SK-N-SH (cell line): ENCODE measurements at regions not wholly inside any gene's neighbourhood (a gene's known extent, or its start where the extent isn't known, plus 50 kb on each side); places are given as distances from the start of the nearest gene placed in this dataset.

Experiments used
- CTCF ChIA-PET: fragments of 300-600, 350-600 bp; formaldehyde crosslinking; extraction: SDS; loops from one replicate; lab custom pipeline; 2021; lab: Yijun Ruan, JAX
- POLR2A ChIA-PET: fragments of 350-600 bp; sonication (Branson Sonifier 250); formaldehyde crosslinking; extraction: SDS; loops from one replicate; lab custom pipeline; 2020; ENCODE audit warnings: antibody characterized with exemption, inconsistent platforms; lab: Yijun Ruan, JAX
- DNase-seq: peaks from one replicate; pipeline ENCODE4 v3.0.0; 2012
- H2AFZ ChIP-seq: fragments of 200-600 bp; sonication (generic); 2 replicates; pipeline ENCODE4 v1.8.1; 2016; ENCODE audit warnings: antibody characterized with exemption, mild to moderate bottlenecking, low read depth
- H3F3A ChIP-seq: fragments of 200-600 bp; sonication (generic); replicated peaks from 2 replicates; pipeline ENCODE3; 2016; ENCODE audit warnings: antibody characterized with exemption, mild to moderate bottlenecking; ENCODE audit not compliant: insufficient read depth
- H3K27ac ChIP-seq, 2 experiments: fragments of 200-500 bp in 1 of 2; fragments of 200-600 bp in 1 of 2; sonication (Bioruptor generic) in 1 of 2; sonication (generic), shearing (Covaris generic) in 1 of 2; 2 replicates each; pipeline versions ENCODE4 v1.5.1 to v1.6.1; 2014 to 2016; ENCODE audit warnings: low read depth in 2 of 2, inconsistent platforms in 1 of 2, low read length in 1 of 2, mild to moderate bottlenecking in 1 of 2, mixed read lengths in 1 of 2
- H3K27me3 ChIP-seq: fragments of 200-600 bp; sonication (generic), shearing (Covaris generic); 2 replicates; pipeline ENCODE4 v1.6.1; 2016; ENCODE audit warnings: mixed run types; ENCODE audit not compliant: insufficient read depth
- H3K36me3 ChIP-seq, 2 experiments: fragments of 200-500 bp in 1 of 2; fragments of 200-600 bp in 1 of 2; sonication (Bioruptor generic) in 1 of 2; sonication (generic) in 1 of 2; replicated peaks in 1 of 2; 2 replicates each; pipeline versions ENCODE3 to v1.5.1; 2014 to 2016; ENCODE audit warnings: low read length in 1 of 2, mild to moderate bottlenecking in 1 of 2; ENCODE audit not compliant: insufficient read depth in 2 of 2, control insufficient read depth in 1 of 2
- H3K4me1 ChIP-seq, 2 experiments: fragments of 200-500 bp in 1 of 2; fragments of 200-600 bp in 1 of 2; sonication (Bioruptor generic) in 1 of 2; sonication (generic), shearing (Covaris generic) in 1 of 2; 2 replicates each; pipeline versions ENCODE4 v1.5.1 to v1.6.1; 2014 to 2016; ENCODE audit warnings: low read depth in 1 of 2, low read length in 1 of 2, mixed run types in 1 of 2; ENCODE audit not compliant: insufficient read depth in 2 of 2, control insufficient read depth in 1 of 2
- H3K4me2 ChIP-seq: fragments of 200-600 bp; sonication (generic), shearing (Covaris generic); 2 replicates; pipeline ENCODE4 v1.6.1; 2017; ENCODE audit warnings: mixed run types
- H3K4me3 ChIP-seq, 2 experiments: fragments of 200-500 bp in 1 of 2; fragments of 200-600 bp in 1 of 2; sonication (Bioruptor generic) in 1 of 2; sonication (generic), shearing (Covaris generic) in 1 of 2; 2 replicates each; pipeline versions ENCODE4 v1.5.1 to v1.8.1; 2014 to 2016; ENCODE audit warnings: low read depth in 2 of 2, inconsistent platforms in 1 of 2, low read length in 1 of 2, mild to moderate bottlenecking in 1 of 2, mixed read lengths in 1 of 2, moderate library complexity in 1 of 2
- H3K79me2 ChIP-seq: fragments of 200-600 bp; sonication (generic); 2 replicates; pipeline ENCODE4 v1.8.1; 2017; ENCODE audit warnings: mild to moderate bottlenecking; ENCODE audit not compliant: insufficient read depth
- H3K9ac ChIP-seq: fragments of 200-600 bp; sonication (generic); 2 replicates; pipeline ENCODE4 v1.6.1; 2017; ENCODE audit warnings: mixed run types
- H3K9me2 ChIP-seq: fragments of 200-600 bp; sonication (generic); 2 replicates; pipeline ENCODE4 v1.6.1; 2017; ENCODE audit warnings: mixed run types
- H3K9me3 ChIP-seq: fragments of 200-600 bp; sonication (generic); 2 replicates; pipeline ENCODE4 v1.6.1; 2017; ENCODE audit warnings: mixed run types, mild to moderate bottlenecking, moderate library complexity
- H4K20me1 ChIP-seq: fragments of 200-600 bp; sonication (generic); 2 replicates; pipeline ENCODE4 v1.6.1; 2017; ENCODE audit warnings: mild to moderate bottlenecking, mixed run types; ENCODE audit not compliant: insufficient read depth
- CHD2 ChIP-seq: fragments of 150-350 bp; IDR thresholded peaks from 2 replicates; pipeline ENCODE4 v1.6.1; 2018; ENCODE audit warnings: low read length; ENCODE audit not compliant: partially characterized antibody
- ELF1 ChIP-seq: IDR thresholded peaks from 2 replicates; pipeline ENCODE4 v1.4.0; 2012
- EP300 ChIP-seq, 2 experiments: IDR thresholded peaks; 2 replicates each; pipeline versions ENCODE4 v1.4.0 to v1.6.1; 2012; ENCODE audit warnings: borderline replicate concordance in 1 of 2, low read depth in 1 of 2, low read length in 1 of 2
- EZH2phosphoT487 ChIP-seq: fragments of 200-600 bp; sonication (generic); IDR thresholded peaks from 2 replicates; pipeline ENCODE4 v1.6.1; 2017; ENCODE audit warnings: low read depth, mixed run types, mild to moderate bottlenecking, antibody characterized with exemption, moderate library complexity, borderline replicate concordance
- FOXJ3 ChIP-seq: sonication (generic); formaldehyde crosslinking; IDR thresholded peaks from 2 replicates; pipeline ENCODE4 v1.5.1; 2020; ENCODE audit warnings: mild to moderate bottlenecking, missing genetic modification reagents
- FOXM1 ChIP-seq: IDR thresholded peaks from 2 replicates; pipeline ENCODE4 v1.4.0; 2012; ENCODE audit warnings: low read depth, mild to moderate bottlenecking
- GABPA ChIP-seq: IDR thresholded peaks from 2 replicates; pipeline ENCODE4 v1.4.0; 2012; ENCODE audit warnings: low read depth, mild to moderate bottlenecking
- GATA2 ChIP-seq: sonication (generic); formaldehyde crosslinking; IDR thresholded peaks from 2 replicates; pipeline ENCODE4 v1.5.0; 2020; ENCODE audit warnings: mild to moderate bottlenecking, missing genetic modification reagents
- MEF2A ChIP-seq: IDR thresholded peaks from 2 replicates; pipeline ENCODE4 v1.4.0; 2012; ENCODE audit warnings: low read depth, borderline replicate concordance
- MXI1 ChIP-seq: IDR thresholded peaks from 2 replicates; pipeline ENCODE4 v1.6.1; 2012; ENCODE audit warnings: mild to moderate bottlenecking, low read depth, low read length, improper control_type of control experiment
- NRF1 ChIP-seq: IDR thresholded peaks from 2 replicates; pipeline ENCODE4 v1.6.1; 2012; ENCODE audit warnings: low read depth, mild to moderate bottlenecking, low read length
- RAD21 ChIP-seq: IDR thresholded peaks from 2 replicates; pipeline ENCODE4 v1.6.1; 2012; ENCODE audit warnings: mild to moderate bottlenecking, low read length
- SMC3 ChIP-seq: IDR thresholded peaks from 2 replicates; pipeline ENCODE4 v1.6.1; 2012; ENCODE audit warnings: low read depth, low read length, improper control_type of control experiment
- TAF1 ChIP-seq: IDR thresholded peaks from 2 replicates; pipeline ENCODE4 v1.6.1; 2012; ENCODE audit warnings: low read depth, mild to moderate bottlenecking, low read length, moderate library complexity, borderline replicate concordance
- TCF12 ChIP-seq: IDR thresholded peaks from 2 replicates; pipeline ENCODE4 v1.4.0; 2012
- TEAD4 ChIP-seq: IDR thresholded peaks from 2 replicates; pipeline ENCODE4 v1.4.0; 2012; ENCODE audit warnings: mild to moderate bottlenecking, borderline replicate concordance; ENCODE audit not compliant: insufficient read depth
- WGBS: methylation state at CpG from one replicate; pipeline ENCODE4 v1.1.6; 2017; ENCODE audit warnings: low lambda C conversion rate; 5-methylcytosine and 5-hydroxymethylcytosine counted together
- TF ChIP-seq, protein P1 (sequence below): IDR thresholded peaks from 2 replicates; pipeline ENCODE4; 2012
- TF ChIP-seq, protein P2 (sequence below): fragments of 200-600 bp; sonication (generic); IDR thresholded peaks from 2 replicates; pipeline ENCODE4 v1.6.1; 2017; ENCODE audit warnings: antibody characterized with exemption, mild to moderate bottlenecking, moderate library complexity
- TF ChIP-seq, protein P3 (sequence below): fragments of 150-350 bp; IDR thresholded peaks from 2 replicates; pipeline ENCODE4 v1.6.1; 2017; ENCODE audit warnings: antibody characterized with exemption, low read length, low read depth, borderline replicate concordance
- TF ChIP-seq, protein P4 (sequence below): IDR thresholded peaks from 2 replicates; pipeline ENCODE4 v1.4.0; 2012; ENCODE audit warnings: low read depth, borderline replicate concordance
- TF ChIP-seq, protein P5 (sequence below): IDR thresholded peaks from 2 replicates; pipeline ENCODE4 v1.6.1; 2012; ENCODE audit warnings: mild to moderate bottlenecking, low read depth, low read length, moderate library complexity
- TF ChIP-seq, protein P6 (sequence below): IDR thresholded peaks from 2 replicates; pipeline ENCODE4 v1.4.0; 2012; ENCODE audit warnings: low read depth

DNA sequence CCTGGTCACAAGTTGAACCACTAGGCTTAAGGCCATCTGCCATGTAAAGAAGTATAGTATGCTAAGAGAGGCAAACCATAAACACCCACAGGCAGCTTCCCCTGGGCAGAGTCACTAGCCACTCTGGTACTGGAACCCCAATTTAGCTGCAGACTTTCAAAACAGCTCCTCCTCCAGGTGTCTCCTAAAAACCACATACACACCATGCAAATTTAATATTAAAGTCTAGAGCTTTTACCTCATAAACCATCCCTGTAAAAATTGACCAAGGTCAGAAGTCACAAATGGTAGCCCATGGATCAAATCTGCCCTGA lies 99.1 kb upstream of the STT3B start:
- H3K9me2 ChIP-seq, result no peaks in the 10 kb centered on the region
- no peak overlapping the region for H3K27ac ChIP-seq
- H3F3A ChIP-seq, result no peaks in the 10 kb centered on the region
- H4K20me1 ChIP-seq, result no peaks in the 10 kb centered on the region
- H3K9ac ChIP-seq, result no peak overlapping the region
- no peak overlapping the region for H2AFZ ChIP-seq
- ChIA-PET CTCF (no interaction called here), POLR2A (no interaction called here)
- H3K4me1 ChIP-seq, result no peaks in the 10 kb centered on the region
- H3K9me3 ChIP-seq, result no peaks in the 10 kb centered on the region
- TF ChIP-seq MEF2A (no peak), EP300 (IDR thresholded peaks at IDR 0.05; ENCODE audit: borderline replicate concordance in 1 of 2, low read depth in 1 of 2, low read length in 1 of 2) (no peak), RAD21 (no peak), ELF1 (no peak), SMC3 (no peak), NRF1 (no peak), GABPA (no peak), EZH2phosphoT487 (no peak), TEAD4 (no peak), CHD2 (no peak), TCF12 (no peak), MXI1 (no peak), GATA2 (no peak)
- TF ChIP-seq, protein P1, sequence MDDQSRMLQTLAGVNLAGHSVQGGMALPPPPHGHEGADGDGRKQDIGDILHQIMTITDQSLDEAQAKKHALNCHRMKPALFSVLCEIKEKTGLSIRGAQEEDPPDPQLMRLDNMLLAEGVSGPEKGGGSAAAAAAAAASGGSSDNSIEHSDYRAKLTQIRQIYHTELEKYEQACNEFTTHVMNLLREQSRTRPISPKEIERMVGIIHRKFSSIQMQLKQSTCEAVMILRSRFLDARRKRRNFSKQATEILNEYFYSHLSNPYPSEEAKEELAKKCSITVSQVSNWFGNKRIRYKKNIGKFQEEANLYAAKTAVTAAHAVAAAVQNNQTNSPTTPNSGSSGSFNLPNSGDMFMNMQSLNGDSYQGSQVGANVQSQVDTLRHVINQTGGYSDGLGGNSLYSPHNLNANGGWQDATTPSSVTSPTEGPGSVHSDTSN, result no peak
- TF ChIP-seq, protein P2, sequence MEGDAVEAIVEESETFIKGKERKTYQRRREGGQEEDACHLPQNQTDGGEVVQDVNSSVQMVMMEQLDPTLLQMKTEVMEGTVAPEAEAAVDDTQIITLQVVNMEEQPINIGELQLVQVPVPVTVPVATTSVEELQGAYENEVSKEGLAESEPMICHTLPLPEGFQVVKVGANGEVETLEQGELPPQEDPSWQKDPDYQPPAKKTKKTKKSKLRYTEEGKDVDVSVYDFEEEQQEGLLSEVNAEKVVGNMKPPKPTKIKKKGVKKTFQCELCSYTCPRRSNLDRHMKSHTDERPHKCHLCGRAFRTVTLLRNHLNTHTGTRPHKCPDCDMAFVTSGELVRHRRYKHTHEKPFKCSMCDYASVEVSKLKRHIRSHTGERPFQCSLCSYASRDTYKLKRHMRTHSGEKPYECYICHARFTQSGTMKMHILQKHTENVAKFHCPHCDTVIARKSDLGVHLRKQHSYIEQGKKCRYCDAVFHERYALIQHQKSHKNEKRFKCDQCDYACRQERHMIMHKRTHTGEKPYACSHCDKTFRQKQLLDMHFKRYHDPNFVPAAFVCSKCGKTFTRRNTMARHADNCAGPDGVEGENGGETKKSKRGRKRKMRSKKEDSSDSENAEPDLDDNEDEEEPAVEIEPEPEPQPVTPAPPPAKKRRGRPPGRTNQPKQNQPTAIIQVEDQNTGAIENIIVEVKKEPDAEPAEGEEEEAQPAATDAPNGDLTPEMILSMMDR, result no peak
- TF ChIP-seq, protein P3, sequence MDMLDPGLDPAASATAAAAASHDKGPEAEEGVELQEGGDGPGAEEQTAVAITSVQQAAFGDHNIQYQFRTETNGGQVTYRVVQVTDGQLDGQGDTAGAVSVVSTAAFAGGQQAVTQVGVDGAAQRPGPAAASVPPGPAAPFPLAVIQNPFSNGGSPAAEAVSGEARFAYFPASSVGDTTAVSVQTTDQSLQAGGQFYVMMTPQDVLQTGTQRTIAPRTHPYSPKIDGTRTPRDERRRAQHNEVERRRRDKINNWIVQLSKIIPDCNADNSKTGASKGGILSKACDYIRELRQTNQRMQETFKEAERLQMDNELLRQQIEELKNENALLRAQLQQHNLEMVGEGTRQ, result no peak
- H3K4me3 ChIP-seq, result no peak overlapping the region
- H3K4me2 ChIP-seq, result no peak overlapping the region
- no peaks in the 10 kb centered on the region for H3K36me3 ChIP-seq
- H3K27me3 ChIP-seq, result no peaks in the 10 kb centered on the region
- H3K79me2 ChIP-seq, result no peaks in the 10 kb centered on the region
- no peak for DNase-seq

DNA sequence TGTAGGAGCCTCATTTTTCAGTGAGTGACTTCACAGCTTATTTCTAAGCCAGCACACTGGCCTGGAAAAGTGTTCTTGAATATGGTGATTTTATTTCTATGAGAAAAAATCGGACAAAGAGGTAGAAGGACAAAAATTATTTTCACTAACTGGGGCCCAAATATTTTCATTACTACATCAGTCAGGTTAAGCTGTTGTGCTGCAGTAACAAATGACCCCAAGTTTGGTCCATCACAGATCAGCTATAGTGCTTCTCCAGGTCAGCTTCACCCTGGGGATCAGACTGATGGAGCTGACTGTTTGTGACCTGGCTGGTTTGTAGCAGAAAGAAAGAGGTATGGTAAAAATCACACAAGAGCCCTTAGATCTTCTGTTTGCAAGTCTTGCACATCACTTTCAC lies 97.9 kb upstream of the STT3B start:
- no peaks in the 10 kb centered on the region for H3K27me3 ChIP-seq
- 5% methylated on average over 1 of the region's 1 CpG for WGBS
- no peak overlapping the region for H3K9ac ChIP-seq
- H3F3A ChIP-seq, result no peaks in the 10 kb centered on the region
- no peak overlapping the region for H3K27ac ChIP-seq
- DNase-seq, result no peak
- ChIA-PET CTCF (no interaction called here), POLR2A (no interaction called here)
- H3K4me1 ChIP-seq, result no peaks in the 10 kb centered on the region
- H3K9me2 ChIP-seq, result no peaks in the 10 kb centered on the region
- H3K36me3 ChIP-seq, result no peaks in the 10 kb centered on the region
- no peak overlapping the region for H3K4me3 ChIP-seq
- H4K20me1 ChIP-seq, result no peaks in the 10 kb centered on the region
- H3K4me2 ChIP-seq, result no peak overlapping the region
- H2AFZ ChIP-seq, result no peak overlapping the region
- H3K9me3 ChIP-seq, result no peaks in the 10 kb centered on the region
- no peaks in the 10 kb centered on the region for H3K79me2 ChIP-seq
- TF ChIP-seq FOXM1 (no peak), TAF1 (no peak), FOXJ3 (no peak), ELF1 (no peak), TEAD4 (no peak), MEF2A (no peak), TCF12 (no peak)
- TF ChIP-seq, protein P4, sequence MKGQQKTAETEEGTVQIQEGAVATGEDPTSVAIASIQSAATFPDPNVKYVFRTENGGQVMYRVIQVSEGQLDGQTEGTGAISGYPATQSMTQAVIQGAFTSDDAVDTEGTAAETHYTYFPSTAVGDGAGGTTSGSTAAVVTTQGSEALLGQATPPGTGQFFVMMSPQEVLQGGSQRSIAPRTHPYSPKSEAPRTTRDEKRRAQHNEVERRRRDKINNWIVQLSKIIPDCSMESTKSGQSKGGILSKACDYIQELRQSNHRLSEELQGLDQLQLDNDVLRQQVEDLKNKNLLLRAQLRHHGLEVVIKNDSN, result no peak
- TF ChIP-seq, protein P5, sequence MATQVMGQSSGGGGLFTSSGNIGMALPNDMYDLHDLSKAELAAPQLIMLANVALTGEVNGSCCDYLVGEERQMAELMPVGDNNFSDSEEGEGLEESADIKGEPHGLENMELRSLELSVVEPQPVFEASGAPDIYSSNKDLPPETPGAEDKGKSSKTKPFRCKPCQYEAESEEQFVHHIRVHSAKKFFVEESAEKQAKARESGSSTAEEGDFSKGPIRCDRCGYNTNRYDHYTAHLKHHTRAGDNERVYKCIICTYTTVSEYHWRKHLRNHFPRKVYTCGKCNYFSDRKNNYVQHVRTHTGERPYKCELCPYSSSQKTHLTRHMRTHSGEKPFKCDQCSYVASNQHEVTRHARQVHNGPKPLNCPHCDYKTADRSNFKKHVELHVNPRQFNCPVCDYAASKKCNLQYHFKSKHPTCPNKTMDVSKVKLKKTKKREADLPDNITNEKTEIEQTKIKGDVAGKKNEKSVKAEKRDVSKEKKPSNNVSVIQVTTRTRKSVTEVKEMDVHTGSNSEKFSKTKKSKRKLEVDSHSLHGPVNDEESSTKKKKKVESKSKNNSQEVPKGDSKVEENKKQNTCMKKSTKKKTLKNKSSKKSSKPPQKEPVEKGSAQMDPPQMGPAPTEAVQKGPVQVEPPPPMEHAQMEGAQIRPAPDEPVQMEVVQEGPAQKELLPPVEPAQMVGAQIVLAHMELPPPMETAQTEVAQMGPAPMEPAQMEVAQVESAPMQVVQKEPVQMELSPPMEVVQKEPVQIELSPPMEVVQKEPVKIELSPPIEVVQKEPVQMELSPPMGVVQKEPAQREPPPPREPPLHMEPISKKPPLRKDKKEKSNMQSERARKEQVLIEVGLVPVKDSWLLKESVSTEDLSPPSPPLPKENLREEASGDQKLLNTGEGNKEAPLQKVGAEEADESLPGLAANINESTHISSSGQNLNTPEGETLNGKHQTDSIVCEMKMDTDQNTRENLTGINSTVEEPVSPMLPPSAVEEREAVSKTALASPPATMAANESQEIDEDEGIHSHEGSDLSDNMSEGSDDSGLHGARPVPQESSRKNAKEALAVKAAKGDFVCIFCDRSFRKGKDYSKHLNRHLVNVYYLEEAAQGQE, result no peak
- TF ChIP-seq, protein P6, sequence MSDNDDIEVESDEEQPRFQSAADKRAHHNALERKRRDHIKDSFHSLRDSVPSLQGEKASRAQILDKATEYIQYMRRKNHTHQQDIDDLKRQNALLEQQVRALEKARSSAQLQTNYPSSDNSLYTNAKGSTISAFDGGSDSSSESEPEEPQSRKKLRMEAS, result no peak
